ENCODE measurements at regions not wholly inside any gene's neighbourhood (a gene's known extent, or its start where the extent isn't known, plus 50 kb on each side); places are given as distances from the start of the nearest gene placed in this dataset.

DNA sequence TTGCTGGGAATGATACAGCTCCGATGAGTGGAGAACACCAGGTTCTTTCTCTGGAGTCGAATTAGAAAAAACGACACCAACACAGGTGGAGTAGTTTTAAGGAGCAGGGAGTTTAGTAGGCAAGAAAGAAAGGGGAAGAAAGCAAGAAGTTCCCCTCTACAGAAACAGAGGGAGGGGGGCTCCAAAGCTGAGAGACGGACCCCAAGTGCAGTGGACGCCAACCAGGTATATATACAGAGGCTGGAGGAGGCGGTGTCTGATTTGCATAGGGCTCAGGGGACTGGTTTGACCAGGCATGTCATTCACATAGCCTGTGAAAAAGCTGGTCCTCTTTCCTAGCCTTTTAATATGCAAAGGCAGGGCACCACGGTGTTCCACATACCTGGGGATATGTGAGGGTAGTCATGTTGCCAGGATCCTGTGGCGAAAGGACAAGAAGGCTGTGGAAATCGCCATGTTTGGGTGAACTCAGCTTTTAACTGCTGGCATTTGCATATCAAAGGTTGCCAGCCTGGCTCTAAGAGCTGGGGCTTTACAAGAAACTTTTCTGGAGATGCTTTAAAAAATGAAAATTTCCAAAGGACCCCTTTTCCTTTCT lies 887.4 kb upstream of the EPHA6 start:
- TF ChIP-seq, protein P1, sequence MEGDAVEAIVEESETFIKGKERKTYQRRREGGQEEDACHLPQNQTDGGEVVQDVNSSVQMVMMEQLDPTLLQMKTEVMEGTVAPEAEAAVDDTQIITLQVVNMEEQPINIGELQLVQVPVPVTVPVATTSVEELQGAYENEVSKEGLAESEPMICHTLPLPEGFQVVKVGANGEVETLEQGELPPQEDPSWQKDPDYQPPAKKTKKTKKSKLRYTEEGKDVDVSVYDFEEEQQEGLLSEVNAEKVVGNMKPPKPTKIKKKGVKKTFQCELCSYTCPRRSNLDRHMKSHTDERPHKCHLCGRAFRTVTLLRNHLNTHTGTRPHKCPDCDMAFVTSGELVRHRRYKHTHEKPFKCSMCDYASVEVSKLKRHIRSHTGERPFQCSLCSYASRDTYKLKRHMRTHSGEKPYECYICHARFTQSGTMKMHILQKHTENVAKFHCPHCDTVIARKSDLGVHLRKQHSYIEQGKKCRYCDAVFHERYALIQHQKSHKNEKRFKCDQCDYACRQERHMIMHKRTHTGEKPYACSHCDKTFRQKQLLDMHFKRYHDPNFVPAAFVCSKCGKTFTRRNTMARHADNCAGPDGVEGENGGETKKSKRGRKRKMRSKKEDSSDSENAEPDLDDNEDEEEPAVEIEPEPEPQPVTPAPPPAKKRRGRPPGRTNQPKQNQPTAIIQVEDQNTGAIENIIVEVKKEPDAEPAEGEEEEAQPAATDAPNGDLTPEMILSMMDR (IDR thresholded peaks at IDR 0.05; ENCODE audit: poor library complexity, severe bottlenecking), result no peak
- TF ChIP-seq EP300 (conservative IDR thresholded peaks at IDR 0.05; ENCODE audit: poor library complexity, severe bottlenecking) (no peak), EZH2 (IDR thresholded peaks at IDR 0.05; ENCODE audit: borderline replicate concordance, insufficient read depth, low read length, poor library complexity, severe bottlenecking) (no peak), POLR2AphosphoS5 (IDR thresholded peaks at IDR 0.05) (no peak), TAF1 (IDR thresholded peaks at IDR 0.05; ENCODE audit: low read depth) (no peak), RAD21 (conservative IDR thresholded peaks at IDR 0.05) (no peak), REST (IDR thresholded peaks at IDR 0.05; ENCODE audit: borderline replicate concordance) (no peak)
